Stimulated activated naive B cell treated with anti-CD40 and anti-IgM and Interleukin-4, amounts not matched to agents 10 μg/mL and 1 μg/mL and 100 μg/mL, for 72 hours (primary cell): ENCODE measurements at regions not wholly inside any gene's neighbourhood (a gene's known extent, or its start where the extent isn't known, plus 50 kb on each side); places are given as distances from the start of the nearest gene placed in this dataset.

Experiments
- ATAC-seq, 2 donors: fragments of 150-1000 bp; cut with Tn5 transposase; replicated peaks; 2 replicates each; pipeline ENCODE4 v1.10.0; 2021; ENCODE audit warnings: moderate library complexity in 1 of 2
- DNase-seq: peaks from one replicate; pipeline ENCODE4 v3.0.0; 2021
- H3K27ac Mint-ChIP-seq: one replicate; pipeline ENCODE4 v1.8.0; 2022; ENCODE audit warnings: mild to moderate bottlenecking, mixed read lengths
- H3K27me3 Mint-ChIP-seq, 2 donors: one replicate each; pipeline ENCODE4 v1.8.0; 2022; ENCODE audit warnings: mixed read lengths in 2 of 2
- H3K36me3 Mint-ChIP-seq, 2 donors: one replicate each; pipeline ENCODE4 v1.8.0; 2022; ENCODE audit warnings: mixed read lengths in 2 of 2, mild to moderate bottlenecking in 1 of 2
- H3K4me1 Mint-ChIP-seq, 2 donors: one replicate each; pipeline ENCODE4 v1.8.0; 2022; ENCODE audit warnings: mixed read lengths in 2 of 2, mild to moderate bottlenecking in 1 of 2
- H3K4me3 Mint-ChIP-seq, 2 donors: one replicate each; pipeline ENCODE4 v1.8.0; 2022; ENCODE audit warnings: mild to moderate bottlenecking in 2 of 2, mixed read lengths in 2 of 2, moderate library complexity in 1 of 2
- H3K9me3 Mint-ChIP-seq, 2 donors: one replicate each; pipeline ENCODE4 v1.8.0; 2022; ENCODE audit warnings: mixed read lengths in 2 of 2, mild to moderate bottlenecking in 1 of 2

GRCh38 chr2:133844214-133844892 lies 276.1 kb upstream of the NCKAP5 start:
- no peak overlapping the region for H3K27ac Mint-ChIP-seq
- H3K4me1 Mint-ChIP-seq = peaks cover 4 to 9% of the 10 kb centered on the region in 2 donors
- peak; percentile 22 for DNase-seq
- ATAC-seq = peak; percentile 77 to 87
- H3K27me3 Mint-ChIP-seq = peaks cover 21 to 25% of the 10 kb centered on the region in 2 donors
- no peaks in the 10 kb centered on the region for H3K9me3 Mint-ChIP-seq
- H3K36me3 Mint-ChIP-seq = no peaks in the 10 kb centered on the region
- no peak overlapping the region for H3K4me3 Mint-ChIP-seq

GRCh38 chr2:133846476-133846875 lies 278.2 kb upstream of the NCKAP5 start:
- no peaks in the 10 kb centered on the region for H3K36me3 Mint-ChIP-seq
- H3K27ac Mint-ChIP-seq = no peak overlapping the region
- DNase-seq = no peak
- ATAC-seq = no peak
- H3K27me3 Mint-ChIP-seq = peaks cover 21 to 32% of the 10 kb centered on the region in 2 donors
- peaks cover 4 to 9% of the 10 kb centered on the region in 2 donors for H3K4me1 Mint-ChIP-seq
- no peak overlapping the region for H3K4me3 Mint-ChIP-seq
- no peaks in the 10 kb centered on the region for H3K9me3 Mint-ChIP-seq

- Mint-ChIP-seq H3K27me3 (peaks cover 26 to 32% of the 10 kb centered on the region in 2 donors), H3K4me1 (peaks cover 4 to 9% of the 10 kb centered on the region in 2 donors), H3K27ac (no peak overlapping the region), H3K4me3 (no peak overlapping the region), H3K36me3 (peaks cover 0 to 5% of the 10 kb centered on the region in 2 donors), H3K9me3 (peaks cover 0 to 5% of the 10 kb centered on the region in 2 donors)
- no peak for DNase-seq
- no peak for ATAC-seq
Measured at GRCh38 chr2:133847591-133847990, 279.3 kb upstream of the NCKAP5 start.

GRCh38 chr2:133848111-133848649 lies 279.9 kb upstream of the NCKAP5 start:
- Mint-ChIP-seq H3K27me3 (peaks cover 28 to 32% of the 10 kb centered on the region in 2 donors), H3K9me3 (peaks cover 0 to 6% of the 10 kb centered on the region in 2 donors), H3K4me1 (peaks cover 4 to 9% of the 10 kb centered on the region in 2 donors), H3K4me3 (no peak overlapping the region), H3K27ac (no peak overlapping the region), H3K36me3 (peaks cover 0 to 5% of the 10 kb centered on the region in 2 donors)
- DNase-seq (no peak), ATAC-seq (no peak)

- H3K9me3 Mint-ChIP-seq = peaks cover 0 to 6% of the 10 kb centered on the region in 2 donors
- peaks cover 24 to 33% of the 10 kb centered on the region in 2 donors for H3K27me3 Mint-ChIP-seq
- H3K4me1 Mint-ChIP-seq = peaks cover 0 to under 1% of the 10 kb centered on the region in 2 donors
- no peak for ATAC-seq
- DNase-seq = no peak
- H3K27ac Mint-ChIP-seq = no peak overlapping the region
- H3K36me3 Mint-ChIP-seq = peaks cover 0 to 5% of the 10 kb centered on the region in 2 donors
- no peak overlapping the region for H3K4me3 Mint-ChIP-seq
Measured at GRCh38 chr2:133849341-133849740, 281.1 kb upstream of the NCKAP5 start.

- H3K36me3 Mint-ChIP-seq = peaks cover 0 to 5% of the 10 kb centered on the region in 2 donors
- no peak for DNase-seq
- peaks cover 2 to 6% of the 10 kb centered on the region in 2 donors for H3K9me3 Mint-ChIP-seq
- no peak overlapping the region for H3K4me3 Mint-ChIP-seq
- no peaks in the 10 kb centered on the region for H3K4me1 Mint-ChIP-seq
- H3K27me3 Mint-ChIP-seq = peaks cover 10 to 13% of the 10 kb centered on the region in 2 donors
- ATAC-seq = no peak
- H3K27ac Mint-ChIP-seq = no peak overlapping the region
Measured at GRCh38 chr2:133854603-133855200, 286.4 kb upstream of the NCKAP5 start.

- H3K36me3 Mint-ChIP-seq = peaks cover 0 to 5% of the 10 kb centered on the region in 2 donors
- peaks cover 2 to 6% of the 10 kb centered on the region in 2 donors for H3K9me3 Mint-ChIP-seq
- H3K27me3 Mint-ChIP-seq = peaks cover 9 to 13% of the 10 kb centered on the region in 2 donors
- H3K4me3 Mint-ChIP-seq = no peak overlapping the region
- H3K4me1 Mint-ChIP-seq = no peaks in the 10 kb centered on the region
- H3K27ac Mint-ChIP-seq = no peak overlapping the region
- ATAC-seq (no peak), DNase-seq (no peak)
Measured at GRCh38 chr2:133855526-133855925, 287.3 kb upstream of the NCKAP5 start.

GRCh38 chr2:133856678-133857077 lies 288.4 kb upstream of the NCKAP5 start:
- DNase-seq (no peak), ATAC-seq (no peak)
- H3K27me3 Mint-ChIP-seq = peaks cover 6 to 13% of the 10 kb centered on the region in 2 donors
- H3K27ac Mint-ChIP-seq = no peak overlapping the region
- no peaks in the 10 kb centered on the region for H3K4me1 Mint-ChIP-seq
- no peak overlapping the region for H3K4me3 Mint-ChIP-seq
- H3K36me3 Mint-ChIP-seq = peaks cover 0 to 5% of the 10 kb centered on the region in 2 donors
- H3K9me3 Mint-ChIP-seq = peaks cover 2 to 6% of the 10 kb centered on the region in 2 donors

- H3K9me3 Mint-ChIP-seq = peaks cover 0 to 2% of the 10 kb centered on the region in 2 donors
- no peaks in the 10 kb centered on the region for H3K4me1 Mint-ChIP-seq
- H3K27me3 Mint-ChIP-seq = peaks cover 12 to 16% of the 10 kb centered on the region in 2 donors
- H3K36me3 Mint-ChIP-seq = no peaks in the 10 kb centered on the region
- DNase-seq (no peak), ATAC-seq (no peak)
- H3K4me3 Mint-ChIP-seq = no peak overlapping the region
- H3K27ac Mint-ChIP-seq = no peak overlapping the region
Measured at GRCh38 chr2:133859578-133859977, 291.3 kb upstream of the NCKAP5 start.

- no peak overlapping the region for H3K4me3 Mint-ChIP-seq
- no peak for ATAC-seq
- no peaks in the 10 kb centered on the region for H3K4me1 Mint-ChIP-seq
- H3K27ac Mint-ChIP-seq = no peak overlapping the region
- DNase-seq = no peak
- H3K9me3 Mint-ChIP-seq = peaks cover 0 to 2% of the 10 kb centered on the region in 2 donors
- H3K27me3 Mint-ChIP-seq = peaks cover 21 to 25% of the 10 kb centered on the region in 2 donors
- no peaks in the 10 kb centered on the region for H3K36me3 Mint-ChIP-seq
Measured at GRCh38 chr2:133862400-133862977, 294.2 kb upstream of the NCKAP5 start.

- ATAC-seq (no peak), DNase-seq (no peak)
- no peaks in the 10 kb centered on the region for H3K36me3 Mint-ChIP-seq
- H3K9me3 Mint-ChIP-seq = no peaks in the 10 kb centered on the region
- H3K4me1 Mint-ChIP-seq = no peaks in the 10 kb centered on the region
- no peak overlapping the region for H3K4me3 Mint-ChIP-seq
- H3K27me3 Mint-ChIP-seq = peaks cover 25 to 27% of the 10 kb centered on the region in 2 donors
- no peak overlapping the region for H3K27ac Mint-ChIP-seq
Measured at GRCh38 chr2:133863106-133863800, 295.0 kb upstream of the NCKAP5 start.

- H3K4me1 Mint-ChIP-seq = no peaks in the 10 kb centered on the region
- no peak for DNase-seq
- H3K9me3 Mint-ChIP-seq = peaks cover 5 to 8% of the 10 kb centered on the region in 2 donors
- no peak overlapping the region for H3K27ac Mint-ChIP-seq
- no peak for ATAC-seq
- no peaks in the 10 kb centered on the region for H3K36me3 Mint-ChIP-seq
- no peak overlapping the region for H3K4me3 Mint-ChIP-seq
- H3K27me3 Mint-ChIP-seq = peaks cover 28 to 35% of the 10 kb centered on the region in 2 donors
Measured at GRCh38 chr2:133865141-133865540, 296.9 kb upstream of the NCKAP5 start.

- Mint-ChIP-seq H3K27ac (no peak overlapping the region), H3K36me3 (no peaks in the 10 kb centered on the region), H3K4me3 (no peak overlapping the region), H3K9me3 (peaks cover 5 to 8% of the 10 kb centered on the region in 2 donors), H3K27me3 (peaks cover 28 to 35% of the 10 kb centered on the region in 2 donors), H3K4me1 (no peaks in the 10 kb centered on the region)
- DNase-seq (no peak), ATAC-seq (no peak)
Measured at GRCh38 chr2:133867166-133867565, 298.9 kb upstream of the NCKAP5 start.
